NT2/D1 (cell line): ENCODE measurements at regions not wholly inside any gene's neighbourhood (a gene's known extent, or its start where the extent isn't known, plus 50 kb on each side); places are given as distances from the start of the nearest gene placed in this dataset.

Experiments used
- YY1 ChIP-seq: IDR thresholded peaks from 2 replicates; pipeline ENCODE4 v1.6.1; 2011; ENCODE audit not compliant: insufficient read length, insufficient read depth
- ZNF274 ChIP-seq: IDR thresholded peaks from 2 replicates; pipeline ENCODE4 v1.6.1; 2011; ENCODE audit warnings: mild to moderate bottlenecking, low read depth, low read length

DNA sequence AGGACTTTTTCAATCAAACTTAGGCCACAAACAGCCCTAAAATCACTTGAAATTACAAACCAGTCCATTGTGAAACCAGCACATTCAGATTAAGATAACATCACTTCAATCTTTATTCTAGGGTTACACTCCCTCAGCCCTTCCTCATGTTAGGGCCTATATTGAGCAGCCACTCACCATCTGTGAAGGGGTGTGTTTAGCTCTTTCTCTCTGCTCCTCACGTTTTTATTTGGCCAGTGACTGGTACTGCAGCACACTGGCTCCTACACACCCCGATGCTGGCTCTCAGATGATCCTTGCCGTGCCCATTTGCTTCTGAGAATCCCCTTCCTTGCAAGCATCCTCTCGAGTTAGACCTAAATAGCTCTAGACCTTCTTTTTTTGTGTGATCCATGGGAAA, 604.5 kb downstream of the INHBA start:
- no peak for TF ChIP-seq ZNF274
- TF ChIP-seq YY1 = no peak
